Lung (tissue), 11 donors: ENCODE measurements at regions not wholly inside any gene's neighbourhood (a gene's known extent, or its start where the extent isn't known, plus 50 kb on each side); places are given as distances from the start of the nearest gene placed in this dataset.
A peak's percentile ranks its signal among the peaks of the same experiment; 100 is the strongest.

ENCODE experiments used
- ATAC-seq: fragments of 200-7000 bp; cut with Tn5 transposase; one replicate; pipeline ENCODE4 v1.9.1; 2020; ENCODE audit warnings: moderate number of reproducible peaks; ENCODE audit not compliant: insufficient read depth, low FRiP score
- DNase-seq, 3 donors: peaks; one replicate each; pipeline ENCODE4 v3.0.0-alpha.2; 2013 to 2017
- H3K27ac ChIP-seq, 2 donors: one replicate each; pipeline ENCODE4 v1.5.1; 2013; ENCODE audit warnings: mild to moderate bottlenecking in 2 of 2, moderate library complexity in 2 of 2, control low read depth in 1 of 2, inconsistent platforms in 1 of 2, low read depth in 1 of 2, low read length in 1 of 2
- H3K27me3 ChIP-seq, 3 donors: one replicate each; pipeline ENCODE4 v1.5.1; 2013; ENCODE audit warnings: low read length in 2 of 3; ENCODE audit not compliant: control insufficient read depth in 3 of 3, insufficient read depth in 3 of 3
- H3K36me3 ChIP-seq, 4 donors: one replicate each; pipeline ENCODE4 v1.5.1; 2013; ENCODE audit warnings: low read length in 4 of 4, mild to moderate bottlenecking in 1 of 4, moderate library complexity in 1 of 4; ENCODE audit not compliant: control insufficient read depth in 4 of 4, insufficient read depth in 4 of 4
- H3K4me1 ChIP-seq, 5 donors: one replicate each; pipeline ENCODE4 v1.5.1; 2013; ENCODE audit warnings: low read length in 5 of 5, mild to moderate bottlenecking in 2 of 5, moderate library complexity in 1 of 5; ENCODE audit not compliant: control insufficient read depth in 5 of 5, insufficient read depth in 5 of 5
- H3K4me3 ChIP-seq: one replicate; pipeline ENCODE4 v1.5.1; 2013; ENCODE audit warnings: mild to moderate bottlenecking, control low read depth, moderate library complexity
- H3K9ac ChIP-seq, 2 donors: one replicate each; pipeline ENCODE4 v1.5.1; 2013; ENCODE audit warnings: low read length in 2 of 2, control low read depth in 1 of 2; ENCODE audit not compliant: insufficient read depth in 1 of 2
- H3K9me3 ChIP-seq, 4 donors: one replicate each; pipeline ENCODE4 v1.5.1; 2013; ENCODE audit warnings: low read length in 3 of 4, mild to moderate bottlenecking in 1 of 4, moderate library complexity in 1 of 4; ENCODE audit not compliant: control insufficient read depth in 4 of 4, insufficient read depth in 3 of 4
- CTCF ChIP-seq: IDR thresholded peaks from 2 replicates; pipeline ENCODE4 v1.5.1; 2012; ENCODE audit warnings: mild to moderate bottlenecking; ENCODE audit errors: control extremely low read depth, extremely low read depth
- WGBS, 2 donors: extraction: QIAGEN DNeasy Blood & Tissue Kit; methylation state at CpG; one replicate each; pipeline ENCODE4 v1.1.7; 2013; 5-methylcytosine and 5-hydroxymethylcytosine counted together
- donor health status: control.
- donor health status: control.
- donor health status: Bipolar disorder and iron deficiency.
- donor health status: healthy.
- donor health status: DM: yes; HTN: yes; CAD: no.

DNA sequence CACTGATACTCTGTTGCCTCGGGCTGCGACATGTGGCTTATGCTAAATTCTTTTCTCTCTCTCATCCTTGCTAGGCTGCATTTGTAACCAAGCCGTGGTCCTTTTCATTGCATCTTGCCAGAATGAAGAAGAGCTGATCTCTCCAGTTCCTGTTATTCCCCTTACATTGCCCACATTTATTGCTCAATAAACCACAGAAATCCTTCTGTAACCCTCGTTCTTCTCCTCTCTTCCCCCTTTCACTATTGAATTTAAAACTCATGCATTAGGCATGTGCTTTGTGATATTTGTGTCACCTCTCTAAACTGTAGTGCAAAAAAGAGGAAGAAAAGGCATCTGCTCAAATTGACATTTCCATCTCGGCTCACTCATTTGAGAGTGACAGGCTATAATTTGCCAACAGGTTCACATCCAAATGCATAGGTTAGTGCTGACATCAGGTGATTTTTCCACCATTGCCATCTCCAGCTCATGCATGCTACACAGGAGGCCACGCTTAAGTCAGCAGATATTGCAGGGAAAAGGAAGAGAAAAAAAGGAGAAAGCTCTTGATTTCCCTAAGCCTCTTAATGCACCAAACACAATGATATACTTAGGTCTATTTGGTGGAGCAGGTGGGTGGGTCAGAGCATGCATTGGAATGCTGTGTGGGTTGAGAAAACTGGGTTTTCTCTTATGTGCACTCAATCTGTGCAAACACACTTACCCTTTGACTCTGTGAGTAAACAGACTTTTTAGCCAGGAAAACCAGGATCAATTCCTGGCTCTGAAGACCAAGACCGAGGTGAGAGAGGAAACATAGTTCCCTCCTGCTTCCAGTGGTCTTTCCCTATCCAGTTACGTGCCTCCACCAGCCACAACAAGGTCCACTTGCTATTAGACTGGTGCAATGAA, 642.7 kb downstream of the HS3ST4 start:
- TF ChIP-seq CTCF: no peak
- H3K4me1 ChIP-seq: no peaks in the 10 kb centered on the region
- no peaks in the 10 kb centered on the region for H3K9me3 ChIP-seq
- no peaks in the 10 kb centered on the region for H3K27me3 ChIP-seq
- H3K27ac ChIP-seq: no peak overlapping the region
- H3K9ac ChIP-seq: no peak overlapping the region
- H3K4me3 ChIP-seq: no peak overlapping the region
- DNase-seq (peak in 1 of 3 donors; percentile 0), ATAC-seq (no peak)
- H3K36me3 ChIP-seq: no peaks in the 10 kb centered on the region
- WGBS, 2 donors: 39 to 40% methylated on average over 8 of the region's 8 CpGs

GRCh38 chr16:26335236-26335853, 643.6 kb downstream of the HS3ST4 start:
- H3K36me3 ChIP-seq: no peaks in the 10 kb centered on the region
- no peaks in the 10 kb centered on the region for H3K9me3 ChIP-seq
- DNase-seq: no peak
- H3K27me3 ChIP-seq: no peaks in the 10 kb centered on the region
- WGBS, 2 donors: 78 to 85% methylated on average over 6 of the region's 6 CpGs
- no peaks in the 10 kb centered on the region for H3K4me1 ChIP-seq
- H3K27ac ChIP-seq: no peak overlapping the region
- no peak for ATAC-seq
- no peak overlapping the region for H3K4me3 ChIP-seq
- H3K9ac ChIP-seq: no peak overlapping the region
- TF ChIP-seq CTCF: no peak

DNA sequence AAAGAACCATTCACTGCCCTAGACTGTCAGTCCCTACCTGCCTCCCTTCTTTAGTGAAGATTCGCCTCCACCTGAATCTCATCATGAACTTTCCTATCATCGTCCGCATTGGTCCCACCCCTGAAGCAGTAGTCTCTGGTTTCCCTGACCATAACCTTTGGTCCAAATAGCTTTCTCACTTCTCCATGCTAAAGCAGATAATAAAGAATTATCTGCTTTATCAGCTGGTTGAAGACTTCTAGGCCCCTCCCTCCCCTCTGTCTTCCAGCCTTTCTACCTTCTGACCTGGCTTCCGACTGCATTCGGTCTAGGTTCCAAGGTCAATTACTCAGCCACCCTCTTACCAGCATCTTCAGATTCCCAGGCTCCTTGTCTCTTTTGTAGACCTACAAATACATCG, 650.9 kb downstream of the HS3ST4 start:
- Histone ChIP-seq H3K9me3 (peaks cover 0 to 3% (median 0%) of the 10 kb centered on the region in 4 donors), H3K27ac (no peak overlapping the region), H3K36me3 (no peaks in the 10 kb centered on the region), H3K4me3 (no peak overlapping the region), H3K9ac (no peak overlapping the region), H3K4me1 (no peaks in the 10 kb centered on the region), H3K27me3 (no peaks in the 10 kb centered on the region)
- 90 to 93% methylated on average over 6 of the region's 6 CpGs for WGBS, 2 donors
- no peak for TF ChIP-seq CTCF
- no peak for DNase-seq
- ATAC-seq: no peak
